GM12872 (cell line): ENCODE measurements at regions not wholly inside any gene's neighbourhood (a gene's known extent, or its start where the extent isn't known, plus 50 kb on each side); places are given as distances from the start of the nearest gene placed in this dataset.

Experiments used
- TF ChIP-seq, protein P1 (sequence below): IDR thresholded peaks from 3 replicates; pipeline ENCODE4 v1.5.1; 2011; ENCODE audit warnings: low read depth, mild to moderate bottlenecking, low read length, moderate library complexity; ENCODE audit not compliant: insufficient read depth

DNA sequence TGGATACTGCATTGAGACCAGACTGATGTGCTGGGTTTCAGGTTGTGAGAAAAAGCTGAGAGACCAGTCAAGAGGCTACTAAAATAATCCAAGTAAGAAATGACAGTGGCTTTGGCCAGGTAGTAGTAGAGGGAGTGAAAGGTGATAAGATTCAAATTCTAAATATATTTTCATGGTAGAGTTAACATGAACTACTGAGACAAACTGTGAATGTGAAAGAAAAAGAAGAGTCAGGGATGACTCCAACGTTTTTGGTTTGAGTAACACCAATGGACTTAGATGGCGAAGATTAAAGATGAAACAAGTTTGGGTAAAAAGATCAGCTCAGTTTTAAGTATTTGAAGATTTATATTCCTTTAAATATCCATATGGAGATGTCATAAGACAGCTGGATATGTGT is 209.4 kb downstream of the ZEB2 start:
- TF ChIP-seq, protein P1, sequence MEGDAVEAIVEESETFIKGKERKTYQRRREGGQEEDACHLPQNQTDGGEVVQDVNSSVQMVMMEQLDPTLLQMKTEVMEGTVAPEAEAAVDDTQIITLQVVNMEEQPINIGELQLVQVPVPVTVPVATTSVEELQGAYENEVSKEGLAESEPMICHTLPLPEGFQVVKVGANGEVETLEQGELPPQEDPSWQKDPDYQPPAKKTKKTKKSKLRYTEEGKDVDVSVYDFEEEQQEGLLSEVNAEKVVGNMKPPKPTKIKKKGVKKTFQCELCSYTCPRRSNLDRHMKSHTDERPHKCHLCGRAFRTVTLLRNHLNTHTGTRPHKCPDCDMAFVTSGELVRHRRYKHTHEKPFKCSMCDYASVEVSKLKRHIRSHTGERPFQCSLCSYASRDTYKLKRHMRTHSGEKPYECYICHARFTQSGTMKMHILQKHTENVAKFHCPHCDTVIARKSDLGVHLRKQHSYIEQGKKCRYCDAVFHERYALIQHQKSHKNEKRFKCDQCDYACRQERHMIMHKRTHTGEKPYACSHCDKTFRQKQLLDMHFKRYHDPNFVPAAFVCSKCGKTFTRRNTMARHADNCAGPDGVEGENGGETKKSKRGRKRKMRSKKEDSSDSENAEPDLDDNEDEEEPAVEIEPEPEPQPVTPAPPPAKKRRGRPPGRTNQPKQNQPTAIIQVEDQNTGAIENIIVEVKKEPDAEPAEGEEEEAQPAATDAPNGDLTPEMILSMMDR: no peak

DNA sequence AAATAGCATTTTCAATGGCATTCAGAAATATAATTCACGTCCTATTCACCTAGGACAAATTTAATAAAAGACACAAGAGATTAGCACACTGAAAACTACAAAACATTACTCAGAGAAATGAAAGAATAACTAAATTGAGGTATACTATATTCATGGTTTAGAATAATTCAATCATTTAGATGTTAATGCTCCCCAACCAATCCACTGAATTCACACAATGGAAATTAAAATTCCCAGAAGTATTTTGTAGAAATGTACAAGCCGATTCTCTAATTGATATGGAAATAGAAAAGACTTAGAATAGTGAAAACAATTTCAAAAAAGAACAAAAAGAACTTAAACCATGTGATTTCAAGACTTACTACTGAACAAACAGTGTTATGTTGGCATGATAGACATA is 212.2 kb downstream of the ZEB2 start:
- TF ChIP-seq, protein P1: no peak

DNA sequence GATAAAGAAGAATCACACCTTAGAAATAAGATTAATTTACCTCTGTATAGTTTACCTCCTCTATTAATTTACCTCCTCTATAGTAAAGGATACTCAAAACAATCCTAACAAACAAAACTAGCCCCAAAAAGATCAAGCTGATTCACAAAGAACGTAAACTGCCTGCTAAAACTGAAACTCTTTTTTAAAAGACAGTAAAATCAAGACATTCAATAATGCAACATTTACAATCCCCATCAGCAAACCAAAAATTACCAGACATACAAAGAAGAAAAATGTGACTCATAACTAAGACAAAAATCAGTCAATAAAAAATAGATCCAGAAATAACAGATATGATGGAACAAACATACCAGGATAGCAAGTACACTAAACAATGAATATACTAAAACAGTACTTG is 215.7 kb downstream of the ZEB2 start:
- TF ChIP-seq, protein P1: no peak

DNA sequence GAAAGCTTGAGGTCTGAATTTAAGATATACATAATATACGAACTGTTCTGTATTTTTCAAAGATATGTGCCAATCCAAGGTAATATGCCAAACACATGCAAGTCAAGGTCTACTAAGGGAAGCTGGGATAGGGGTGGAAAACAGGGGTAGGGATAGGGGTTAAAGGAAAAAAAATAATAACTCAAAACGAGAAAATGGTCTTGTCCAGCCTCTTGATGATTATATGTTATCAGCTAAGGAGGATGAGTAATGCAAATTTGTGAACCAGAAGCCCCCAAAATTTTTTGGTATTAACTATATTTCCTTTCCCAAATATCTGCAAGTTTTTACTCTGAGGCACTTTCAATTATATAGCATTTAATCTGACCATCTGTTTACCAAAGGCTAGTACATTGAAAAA is 219.3 kb downstream of the ZEB2 start:
- TF ChIP-seq, protein P1: no peak

DNA sequence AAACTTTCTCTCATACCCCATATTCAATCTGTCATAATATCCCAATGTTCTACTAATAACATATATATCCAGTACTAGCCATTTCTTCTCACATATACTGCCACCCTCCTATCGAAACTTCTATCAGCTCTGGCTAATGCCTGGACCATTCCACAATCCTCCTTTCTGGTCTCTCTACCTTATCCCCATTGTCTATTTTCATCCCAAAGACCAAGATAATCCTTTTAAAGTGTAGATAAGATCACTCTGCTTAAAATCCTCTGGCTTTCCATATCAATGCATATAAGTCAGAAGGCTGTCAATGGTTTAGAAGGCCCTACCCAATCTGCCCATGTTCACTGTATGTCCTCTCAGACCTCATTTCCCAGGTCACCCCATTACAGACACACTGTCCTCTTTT is 229.6 kb downstream of the ZEB2 start:
- TF ChIP-seq, protein P1: no peak

DNA sequence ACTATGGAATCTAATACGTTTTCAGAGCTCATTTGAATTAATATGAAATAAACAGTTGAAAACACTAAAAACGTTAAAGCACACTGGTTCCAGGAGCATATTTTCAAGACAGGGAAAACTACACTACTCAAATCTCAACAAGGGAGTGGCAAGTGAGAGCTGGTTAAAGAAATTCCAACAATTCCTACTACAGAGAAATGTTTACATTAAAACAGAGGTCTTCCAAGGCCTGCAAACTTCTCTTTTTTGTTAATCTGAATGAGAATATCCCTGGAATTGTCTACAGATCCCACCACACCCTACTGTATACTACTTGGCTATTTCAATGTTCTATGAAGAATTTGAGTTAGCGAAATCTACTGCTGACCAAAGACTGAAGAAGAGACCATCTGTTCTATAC is 231.5 kb downstream of the ZEB2 start:
- TF ChIP-seq, protein P1: no peak

DNA sequence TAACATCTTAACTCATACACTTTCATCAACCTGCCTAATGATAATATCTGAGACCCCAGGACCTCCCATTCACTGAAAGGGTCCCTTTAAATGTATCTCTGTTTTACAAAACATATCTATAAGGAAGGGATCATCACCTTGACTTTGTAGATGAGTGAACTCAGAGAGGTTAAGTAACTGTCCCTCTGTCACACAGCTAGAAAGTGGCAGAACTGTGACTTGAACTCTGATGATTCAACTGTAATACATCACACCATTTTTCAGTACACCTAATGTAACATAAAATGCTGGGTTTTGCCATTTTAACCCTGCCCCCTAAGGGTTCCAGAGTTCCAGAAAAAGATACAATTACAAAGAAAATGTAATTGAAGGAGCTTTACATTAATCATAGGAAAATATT is 234.6 kb downstream of the ZEB2 start:
- TF ChIP-seq, protein P1: no peak

DNA sequence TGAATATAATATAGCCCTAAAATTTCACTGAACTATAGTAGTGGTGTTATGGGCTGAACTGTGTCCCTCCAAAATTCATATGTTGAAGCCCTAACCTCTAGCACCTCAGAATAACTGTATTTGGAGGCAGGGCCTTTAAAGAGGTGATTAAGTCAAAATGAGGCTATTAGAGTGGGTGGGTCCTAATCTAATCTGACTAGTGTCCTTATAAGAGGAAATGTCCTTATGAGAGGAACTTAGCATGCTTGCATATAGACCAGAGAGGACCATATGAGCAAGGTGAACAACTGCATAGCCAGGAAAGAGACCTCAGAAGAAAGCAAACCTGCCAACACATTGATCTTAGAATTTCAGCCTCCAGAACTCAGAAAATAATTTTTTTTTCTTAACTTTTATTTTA is 238.4 kb downstream of the ZEB2 start:
- TF ChIP-seq, protein P1: no peak
